NCI-H1417 (cell line): ENCODE measurements at regions not wholly inside any gene's neighbourhood (a gene's known extent, or its start where the extent isn't known, plus 50 kb on each side); places are given as distances from the start of the nearest gene placed in this dataset.

Experiments used
- DNase-seq, 3 experiments: peaks; one replicate each; lab custom pipeline; 2025; lab: John Stamatoyannopoulos, UW

DNA sequence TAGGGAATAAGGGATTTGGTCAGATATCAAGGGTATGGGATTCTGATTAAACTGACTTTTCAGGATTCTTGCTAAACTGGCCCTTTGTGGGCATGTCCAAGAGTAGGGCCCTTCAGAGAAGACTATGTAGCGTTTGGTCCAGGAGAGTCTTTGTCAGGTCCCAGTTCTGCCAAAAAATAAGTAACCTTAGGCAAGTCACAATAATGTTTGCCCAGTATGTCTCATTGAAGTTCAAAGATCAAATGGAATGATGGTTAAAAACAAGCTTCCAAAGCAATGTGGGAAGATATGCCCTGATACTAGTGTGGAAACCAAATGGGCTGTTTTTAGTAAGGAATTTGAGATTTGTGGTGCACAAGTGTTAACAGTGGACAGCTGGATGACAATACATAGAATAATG is 454.4 kb downstream of the WDR72 start:
- DNase-seq: no peak

DNA sequence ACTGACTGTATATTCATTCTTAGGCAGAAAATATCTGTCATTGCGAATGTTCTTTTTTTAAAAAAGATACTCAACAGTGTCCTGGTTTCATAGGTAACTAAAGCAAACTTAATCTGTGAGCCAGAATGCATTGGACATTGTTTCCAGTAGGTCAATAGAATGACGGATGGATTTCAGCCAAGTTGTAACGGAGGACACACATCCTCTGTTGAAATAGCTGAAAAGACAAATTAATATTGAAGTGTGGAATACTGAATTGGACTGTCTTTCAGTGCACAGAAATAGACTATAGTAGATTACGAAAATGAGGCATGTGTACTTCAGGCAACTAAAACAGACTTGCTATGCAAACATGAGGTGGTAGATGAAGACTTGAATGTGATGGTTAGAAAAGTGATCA is 461.6 kb downstream of the WDR72 start:
- no peak for DNase-seq

DNA sequence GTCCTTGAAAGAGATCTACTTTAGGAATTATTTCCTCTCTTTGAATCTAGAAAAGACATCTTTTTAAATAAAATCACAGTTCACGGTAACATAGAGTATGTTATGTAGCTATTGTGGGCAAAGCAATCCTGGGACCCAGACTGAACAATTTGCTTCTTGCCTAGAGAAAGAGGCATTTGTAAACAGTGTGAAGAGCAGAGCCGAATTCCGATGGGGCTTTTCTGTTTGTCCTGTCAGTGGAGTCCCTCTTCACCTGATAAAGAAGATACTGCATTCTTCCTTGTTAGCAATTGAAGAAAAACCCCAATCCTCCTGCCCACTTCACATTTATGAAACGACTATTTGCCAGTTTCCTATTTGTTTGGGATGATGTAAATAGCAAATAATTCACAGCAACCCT is 462.9 kb downstream of the WDR72 start:
- no peak for DNase-seq

GRCh38 chr15:53295574-53295973 is 463.9 kb downstream of the WDR72 start:
- no peak for DNase-seq

DNA sequence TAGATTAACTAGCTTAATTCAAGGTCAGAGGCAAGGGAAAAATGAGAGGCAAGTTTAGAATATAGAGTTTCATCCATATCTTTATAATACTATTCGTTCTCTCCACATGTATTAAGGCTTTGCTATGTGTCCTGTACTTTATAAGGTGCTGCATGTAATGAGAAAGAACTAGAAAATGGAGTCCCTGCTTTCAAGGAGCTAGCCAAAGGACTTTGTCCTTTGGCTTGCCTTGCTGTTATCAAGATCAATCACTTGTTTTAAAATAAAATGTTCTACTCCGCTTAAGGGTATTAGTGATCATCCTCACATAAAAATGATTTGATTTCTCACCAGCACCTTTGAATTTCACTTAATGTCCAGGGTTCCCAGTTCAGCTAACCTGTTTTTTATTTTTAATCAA is 470.9 kb downstream of the WDR72 start:
- no peak for DNase-seq

GRCh38 chr15:53274630-53275029 is 484.5 kb upstream of the ONECUT1 start:
- DNase-seq: no peak

DNA sequence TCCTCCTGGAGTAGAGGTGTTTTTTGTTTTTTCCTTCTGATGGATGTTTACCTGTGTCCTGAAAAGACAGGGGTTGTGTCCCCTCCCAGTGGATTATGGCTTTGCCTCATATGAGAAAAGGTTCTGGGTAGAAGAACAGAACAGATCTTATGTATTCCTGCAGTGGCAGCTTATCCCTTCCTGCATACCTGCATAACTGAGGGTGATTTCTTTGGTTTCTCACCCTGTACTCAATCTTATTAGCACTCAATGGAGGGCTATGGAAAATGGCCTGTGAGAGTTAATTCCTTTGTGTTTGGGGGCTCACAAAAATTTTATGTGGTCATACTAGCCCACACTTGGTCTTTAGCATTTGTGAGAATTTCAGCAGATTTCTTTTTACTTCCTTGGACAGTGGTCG is 482.0 kb upstream of the ONECUT1 start:
- DNase-seq: no peak

- no peak for DNase-seq
These were observed 476.0 kb upstream of the ONECUT1 start for GRCh38 chr15:53266176-53266575.

- DNase-seq: no peak
These were observed 470.5 kb upstream of the ONECUT1 start for GRCh38 chr15:53260647-53261046.

- no peak for DNase-seq
These were observed 466.3 kb upstream of the ONECUT1 start for GRCh38 chr15:53256457-53256856.

DNA sequence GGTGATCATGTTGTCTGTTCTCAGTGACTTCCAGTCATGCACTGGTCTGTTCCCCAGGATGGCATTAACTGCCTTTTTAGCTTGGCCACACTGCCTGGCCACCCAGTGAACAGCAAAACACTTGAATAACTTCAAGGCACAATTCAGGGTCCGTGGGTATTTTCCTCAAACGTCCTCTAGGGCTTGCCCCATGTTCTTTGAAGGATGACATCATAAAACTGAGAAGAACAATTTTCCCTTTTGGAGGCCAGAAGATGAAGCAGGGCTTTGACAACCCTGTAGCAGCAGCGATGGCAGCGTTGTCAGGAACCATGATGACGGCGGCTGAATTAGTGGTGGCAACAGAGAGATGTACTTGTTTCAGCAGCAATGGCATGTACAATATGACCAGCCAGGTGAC is 465.9 kb upstream of the ONECUT1 start:
- no peak for DNase-seq

- peak; percentile 34 to 72 (median 35) for DNase-seq
These were observed 461.9 kb upstream of the ONECUT1 start for GRCh38 chr15:53251996-53252395.

- no peak for DNase-seq
These were observed 461.4 kb upstream of the ONECUT1 start for GRCh38 chr15:53251523-53251922.

GRCh38 chr15:53247041-53247708 is 457.0 kb upstream of the ONECUT1 start:
- DNase-seq: no peak

DNA sequence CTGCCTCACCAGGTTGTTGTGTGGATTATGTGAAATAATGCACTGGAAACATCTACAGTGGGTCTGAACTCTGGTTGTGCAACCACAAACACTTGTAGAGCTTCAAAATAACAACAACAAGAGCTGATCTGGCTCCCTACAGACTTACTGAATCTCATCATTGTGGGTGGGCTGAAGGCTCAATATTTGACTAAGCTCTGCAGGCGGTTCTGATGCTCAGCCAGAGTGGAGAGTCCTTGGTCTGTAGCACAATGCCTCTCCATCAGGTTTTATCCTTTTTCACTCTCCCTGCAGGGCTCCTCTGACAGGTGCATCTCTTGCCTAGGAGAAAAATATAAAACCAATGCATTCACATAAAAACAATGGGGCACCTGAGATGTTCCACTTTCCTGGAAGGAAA is 456.3 kb upstream of the ONECUT1 start:
- no peak for DNase-seq

- peak in 2 of 3 experiments; percentile 27 to 62 for DNase-seq
These were observed 443.7 kb upstream of the ONECUT1 start for GRCh38 chr15:53233801-53234200.

DNA sequence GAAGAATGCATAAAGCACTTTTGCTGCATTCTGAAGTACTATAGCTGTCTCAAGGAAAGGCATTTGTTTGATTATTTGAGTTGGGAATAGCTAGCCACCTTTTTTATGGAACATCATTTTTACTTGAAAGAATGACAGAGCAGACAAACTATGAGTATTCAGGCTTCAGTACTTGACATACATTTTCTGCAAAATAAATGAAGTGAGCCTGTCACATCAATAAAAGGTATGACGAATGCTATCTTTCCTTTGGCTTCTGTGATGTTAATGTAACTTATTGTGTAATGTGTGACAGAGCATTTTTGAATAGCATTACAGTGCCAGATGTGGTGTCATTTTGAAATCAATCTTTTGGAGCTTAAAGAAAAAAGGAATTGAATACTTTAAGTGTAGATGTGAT is 440.3 kb upstream of the ONECUT1 start:
- DNase-seq: peak in 1 of 3 experiments; percentile 5

DNA sequence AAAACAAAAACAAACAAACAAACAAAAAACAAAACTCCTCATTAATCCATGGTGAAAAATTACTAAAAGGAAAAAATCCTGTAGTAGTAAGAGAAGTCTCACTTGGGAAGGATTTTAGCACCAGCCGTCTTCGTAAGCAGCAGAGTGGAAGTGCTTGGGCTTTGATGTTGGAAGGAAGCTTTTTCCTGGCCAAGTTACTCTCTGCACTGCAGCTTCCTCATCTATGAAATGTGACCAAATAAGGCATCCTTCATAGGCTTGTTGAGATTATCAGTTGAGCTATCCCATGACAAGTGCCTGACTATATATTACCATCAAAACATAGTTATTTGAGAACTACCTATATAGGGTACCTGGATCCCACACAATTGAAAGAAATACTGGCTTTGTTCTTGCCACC is 436.4 kb upstream of the ONECUT1 start:
- no peak for DNase-seq

- no peak for DNase-seq
These were observed 435.6 kb upstream of the ONECUT1 start for GRCh38 chr15:53225781-53226180.

- no peak for DNase-seq
These were observed 434.2 kb upstream of the ONECUT1 start for GRCh38 chr15:53224371-53224770.

- DNase-seq: no peak
These were observed 433.7 kb upstream of the ONECUT1 start for GRCh38 chr15:53223815-53224214.

- no peak for DNase-seq
These were observed 428.8 kb upstream of the ONECUT1 start for GRCh38 chr15:53218666-53219580.

GRCh38 chr15:53216036-53216435 is 425.9 kb upstream of the ONECUT1 start:
- no peak for DNase-seq
